CD4-positive, alpha-beta T cell treated with Interleukin-17A for 4 hours (primary cell): ENCODE measurements at regions not wholly inside any gene's neighbourhood (a gene's known extent, or its start where the extent isn't known, plus 50 kb on each side); places are given as distances from the start of the nearest gene placed in this dataset.
A peak's percentile ranks its signal among the peaks of the same experiment; 100 is the strongest.

Source experiments
- DNase-seq: peaks from one replicate; pipeline ENCODE4 v3.0.0-alpha.2; 2020; ENCODE audit warnings: mixed read lengths

GRCh38 chr14:98350213-98350612 lies 921.8 kb downstream of the BCL11B start:
- DNase-seq, result no peak

- DNase-seq, result no peak
Measured at GRCh38 chr14:98364961-98365360, 907.0 kb downstream of the BCL11B start.

- DNase-seq, result no peak
Measured at GRCh38 chr14:98366429-98366828, 905.6 kb downstream of the BCL11B start.

GRCh38 chr14:98368221-98368620 lies 903.8 kb downstream of the BCL11B start:
- DNase-seq, result no peak

- DNase-seq, result peak; percentile 5
Measured at GRCh38 chr14:98368916-98369315, 903.1 kb downstream of the BCL11B start.

- no peak for DNase-seq
Measured at GRCh38 chr14:98369344-98369743, 902.7 kb downstream of the BCL11B start.

- no peak for DNase-seq
Measured at GRCh38 chr14:98370352-98370751, 901.6 kb downstream of the BCL11B start.

GRCh38 chr14:98371141-98371540 lies 900.9 kb downstream of the BCL11B start:
- DNase-seq, result no peak

GRCh38 chr14:98374136-98374535 lies 897.9 kb downstream of the BCL11B start:
- no peak for DNase-seq

- no peak for DNase-seq
Measured at GRCh38 chr14:98375566-98375965, 896.4 kb downstream of the BCL11B start.

- no peak for DNase-seq
Measured at GRCh38 chr14:98379830-98380229, 892.2 kb downstream of the BCL11B start.

GRCh38 chr14:98382662-98383061 lies 889.3 kb downstream of the BCL11B start:
- no peak for DNase-seq

- DNase-seq, result no peak
Measured at GRCh38 chr14:98385851-98386250, 886.1 kb downstream of the BCL11B start.

GRCh38 chr14:98391061-98391460 lies 880.9 kb downstream of the BCL11B start:
- no peak for DNase-seq

GRCh38 chr14:98393527-98393926 lies 878.5 kb downstream of the BCL11B start:
- DNase-seq, result no peak

- DNase-seq, result no peak
Measured at GRCh38 chr14:98404811-98405210, 867.2 kb downstream of the BCL11B start.

- DNase-seq, result no peak
Measured at GRCh38 chr14:98408024-98408555, 863.9 kb downstream of the BCL11B start.

- peak; percentile 41 for DNase-seq
Measured at GRCh38 chr14:98408713-98409112, 863.3 kb downstream of the BCL11B start.

GRCh38 chr14:98411154-98411553 lies 860.8 kb downstream of the BCL11B start:
- DNase-seq, result no peak

- DNase-seq, result no peak
Measured at GRCh38 chr14:98412431-98412830, 859.6 kb downstream of the BCL11B start.

- DNase-seq, result no peak
Measured at GRCh38 chr14:98415766-98416165, 856.2 kb downstream of the BCL11B start.

- no peak for DNase-seq
Measured at GRCh38 chr14:98417001-98417400, 855.0 kb downstream of the BCL11B start.

GRCh38 chr14:98428483-98428994 lies 843.5 kb downstream of the BCL11B start:
- DNase-seq, result no peak

GRCh38 chr14:98433436-98433835 lies 838.6 kb downstream of the BCL11B start:
- no peak for DNase-seq

- no peak for DNase-seq
Measured at GRCh38 chr14:98437113-98437512, 834.9 kb downstream of the BCL11B start.
